ENCODE measurements at regions not wholly inside any gene's neighbourhood (a gene's known extent, or its start where the extent isn't known, plus 50 kb on each side); places are given as distances from the start of the nearest gene placed in this dataset.

DNA sequence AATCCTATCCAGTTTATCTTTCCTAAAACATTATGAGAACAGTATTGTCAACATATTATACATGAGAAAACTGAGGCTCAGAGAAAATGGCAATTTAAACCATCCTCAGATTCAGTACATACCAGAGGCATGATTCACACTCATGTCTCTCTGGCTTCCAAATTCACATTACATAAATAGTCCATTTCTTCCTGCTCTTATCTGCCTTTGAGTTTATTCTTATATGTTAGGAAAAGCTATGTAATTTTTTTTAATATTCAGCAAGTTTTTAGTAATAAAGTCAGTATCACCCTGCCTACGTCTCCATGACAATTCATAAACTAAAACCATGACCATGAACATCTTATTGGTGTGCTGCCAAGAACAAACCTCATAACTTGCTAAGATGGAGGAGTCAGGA is 1260.2 kb upstream of the SORCS1 start:
- ChIA-PET CTCF (no interaction called here), POLR2A (no interaction called here)
- no peak for DNase-seq (ENCODE audit: extremely low spot score)
- TF ChIP-seq, protein P1, sequence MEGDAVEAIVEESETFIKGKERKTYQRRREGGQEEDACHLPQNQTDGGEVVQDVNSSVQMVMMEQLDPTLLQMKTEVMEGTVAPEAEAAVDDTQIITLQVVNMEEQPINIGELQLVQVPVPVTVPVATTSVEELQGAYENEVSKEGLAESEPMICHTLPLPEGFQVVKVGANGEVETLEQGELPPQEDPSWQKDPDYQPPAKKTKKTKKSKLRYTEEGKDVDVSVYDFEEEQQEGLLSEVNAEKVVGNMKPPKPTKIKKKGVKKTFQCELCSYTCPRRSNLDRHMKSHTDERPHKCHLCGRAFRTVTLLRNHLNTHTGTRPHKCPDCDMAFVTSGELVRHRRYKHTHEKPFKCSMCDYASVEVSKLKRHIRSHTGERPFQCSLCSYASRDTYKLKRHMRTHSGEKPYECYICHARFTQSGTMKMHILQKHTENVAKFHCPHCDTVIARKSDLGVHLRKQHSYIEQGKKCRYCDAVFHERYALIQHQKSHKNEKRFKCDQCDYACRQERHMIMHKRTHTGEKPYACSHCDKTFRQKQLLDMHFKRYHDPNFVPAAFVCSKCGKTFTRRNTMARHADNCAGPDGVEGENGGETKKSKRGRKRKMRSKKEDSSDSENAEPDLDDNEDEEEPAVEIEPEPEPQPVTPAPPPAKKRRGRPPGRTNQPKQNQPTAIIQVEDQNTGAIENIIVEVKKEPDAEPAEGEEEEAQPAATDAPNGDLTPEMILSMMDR (IDR thresholded peaks at IDR 0.05; ENCODE audit: control extremely low read depth, extremely low read depth, low read depth, missing control alignments) = no peak

DNA sequence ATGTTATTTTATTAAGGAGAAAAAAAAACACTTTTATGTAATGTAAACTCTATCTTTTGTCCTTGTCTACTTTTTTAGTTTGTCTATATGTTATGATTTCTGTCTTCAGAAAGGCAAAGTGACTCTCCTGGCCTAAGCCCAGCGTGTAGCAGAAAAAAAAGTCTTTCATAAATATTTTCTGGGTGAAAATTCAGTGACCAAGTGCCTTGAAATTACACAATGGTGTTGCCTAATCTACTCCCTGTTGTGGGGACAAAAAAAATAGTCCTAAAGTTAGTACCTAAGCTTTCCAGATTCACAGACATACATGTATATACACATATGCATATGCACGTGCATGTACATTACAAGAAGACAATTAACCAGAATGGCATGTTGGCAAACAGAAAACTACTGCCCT is 1257.8 kb upstream of the SORCS1 start:
- no peak for DNase-seq (ENCODE audit: extremely low spot score)
- ChIA-PET POLR2A (no interaction called here), CTCF (no interaction called here)
- TF ChIP-seq, protein P1 (IDR thresholded peaks at IDR 0.05; ENCODE audit: control extremely low read depth, extremely low read depth, low read depth, missing control alignments) = no peak

DNA sequence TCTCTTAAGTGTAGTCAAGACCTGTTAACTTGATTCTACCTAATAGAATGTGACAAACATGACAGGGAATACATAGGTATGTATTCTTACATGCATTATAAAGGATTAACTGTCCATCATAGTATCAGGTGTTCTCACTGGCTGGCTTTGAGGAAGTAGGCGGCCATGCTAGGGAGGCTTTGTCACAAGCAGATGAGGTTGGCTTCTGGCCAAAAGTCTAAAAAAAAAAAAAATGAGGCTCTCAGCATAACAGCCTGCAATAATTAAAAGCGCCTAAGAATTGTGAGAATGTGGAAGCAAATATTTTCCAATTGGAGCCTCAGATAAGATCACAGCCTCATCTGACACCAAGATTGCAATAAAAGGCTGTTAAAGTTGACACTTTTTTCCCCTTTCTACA is 1256.8 kb upstream of the SORCS1 start:
- DNase-seq (ENCODE audit: extremely low spot score) = no peak
- TF ChIP-seq, protein P1 (IDR thresholded peaks at IDR 0.05; ENCODE audit: control extremely low read depth, extremely low read depth, low read depth, missing control alignments) = no peak
- ChIA-PET CTCF (no interaction called here), POLR2A (no interaction called here)

- ChIA-PET POLR2A (no interaction called here), CTCF (no interaction called here)
- TF ChIP-seq, protein P1 (IDR thresholded peaks at IDR 0.05; ENCODE audit: control extremely low read depth, extremely low read depth, low read depth, missing control alignments) = no peak
- DNase-seq (ENCODE audit: extremely low spot score) = no peak
These were observed 1249.4 kb upstream of the SORCS1 start for GRCh38 chr10:108413954-108414353.

- CTCF ChIA-PET = no interaction called here
- POLR2A ChIA-PET = no interaction called here
- no peak for DNase-seq (ENCODE audit: extremely low spot score)
- TF ChIP-seq, protein P1 (IDR thresholded peaks at IDR 0.05; ENCODE audit: control extremely low read depth, extremely low read depth, low read depth, missing control alignments) = no peak
These were observed 1247.8 kb upstream of the SORCS1 start for GRCh38 chr10:108412323-108412722.

DNA sequence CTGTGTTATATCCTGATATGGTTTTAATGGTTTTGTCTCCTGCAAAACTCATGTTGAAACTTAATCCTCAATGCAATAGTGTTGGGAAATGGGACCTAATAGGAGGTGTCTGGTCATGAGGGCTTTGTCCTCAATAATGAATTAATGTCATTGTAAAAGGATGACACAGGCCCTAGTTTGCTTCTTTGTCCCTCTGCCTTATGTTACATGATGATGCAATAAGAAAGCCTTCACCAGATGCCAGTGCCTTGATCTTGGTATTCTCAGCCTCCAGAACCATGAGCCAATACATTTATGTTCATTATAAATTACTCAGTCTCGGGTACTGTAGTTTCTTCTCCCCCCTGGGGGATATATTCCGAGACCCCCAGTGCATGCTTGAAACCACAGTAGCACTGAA is 1247.4 kb upstream of the SORCS1 start:
- no peak for DNase-seq (ENCODE audit: extremely low spot score)
- ChIA-PET CTCF (interaction anchor here (1.0 kb wide), 1 partner anchor 14 kb away, joined by 3 read pairs; no protein-coding TSS in a partner anchor), POLR2A (no interaction called here)
- TF ChIP-seq, protein P1 (IDR thresholded peaks at IDR 0.05; ENCODE audit: control extremely low read depth, extremely low read depth, low read depth, missing control alignments) = no peak

DNA sequence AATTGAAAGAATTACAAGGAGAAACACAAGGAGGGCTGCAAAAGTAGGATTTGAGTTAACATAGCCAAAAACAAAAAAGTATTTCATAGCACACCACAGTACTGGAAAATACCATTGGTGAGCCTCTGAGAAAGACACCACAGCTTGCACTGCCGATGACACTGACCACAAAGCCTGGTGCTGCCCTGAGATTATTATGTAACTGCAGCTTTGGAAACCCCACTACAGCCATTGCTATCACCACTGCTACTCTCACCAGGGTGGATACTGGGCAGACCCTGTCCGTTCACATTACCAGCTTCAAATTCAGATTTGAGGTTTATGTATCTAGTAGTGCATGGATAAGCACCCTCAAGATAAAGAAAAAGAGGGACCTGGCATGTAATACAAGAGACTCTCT is 1246.7 kb upstream of the SORCS1 start:
- ChIA-PET CTCF (interaction anchor here (1.0 kb wide), 1 partner anchor 13 kb away, joined by 3 read pairs; no protein-coding TSS in a partner anchor), POLR2A (no interaction called here)
- no peak for DNase-seq (ENCODE audit: extremely low spot score)

More for the DNA sequence above, 1246.7 kb upstream of the SORCS1 start:
- TF ChIP-seq, protein P1 (IDR thresholded peaks at IDR 0.05; ENCODE audit: control extremely low read depth, extremely low read depth, low read depth, missing control alignments) = no peak

All from GM10248 (cell line).